Heart left ventricle (tissue), 13 donors: ENCODE measurements at regions not wholly inside any gene's neighbourhood (a gene's known extent, or its start where the extent isn't known, plus 50 kb on each side); places are given as distances from the start of the nearest gene placed in this dataset.
A peak's percentile ranks its signal among the peaks of the same experiment; 100 is the strongest.

Experiments
- CTCF ChIP-seq, 12 donors: fragments of 200-600 bp; sonication (generic) in 4 of 12; IDR thresholded peaks; one replicate each; pipeline versions ENCODE4 v1.5.0 to v1.8.0; 2018 to 2022; ENCODE audit warnings: antibody characterized with exemption in 12 of 12, mild to moderate bottlenecking in 5 of 12
- POLR2A ChIP-seq, 2 donors: fragments of 450-650 bp; IDR thresholded peaks; one replicate each; pipeline ENCODE4 v1.6.1; 2017; ENCODE audit warnings: antibody characterized with exemption in 2 of 2, mild to moderate bottlenecking in 2 of 2, moderate library complexity in 2 of 2
- donor health status: ischemic (EF 13 %, LVEDD 7.1; RV severe dilation, severe dysfunction).
- donor health status: DM: no; HTN: yes; CAD: no.
- donor health status: DM: no; HTN: no; CAD: no.
- donor health status: ischemic (EF 25% LVEDD 6.9; RV normal size, moderate dysfunction).
- donor health status: ischemic (EF 25% LVEDD 5.7; RV mildly dilated, moderate dysfunction).
- donor health status: ischemic (EF 35%, LVEDD 5.7; RV mildly dilated, moderate dysfunction).
- donor health status: nonischemic (EF 11% LVEDD 7.7; RV severe dilation, severe dysfunction).
- donor health status: DM: yes; HTN: yes; CAD: no.
- donor health status: PGD.
- donor health status: ischemic (EF 29% LVEDD 5.4; RV normal size, mild dysfunction).
- donor health status: nonischemic (EF 23%, LVEDD 6.1; RV moderate dilation, normal function).

- TF ChIP-seq CTCF (IDR thresholded peaks at IDR 0.05) (peak; percentile 80 to 90 (median 86)), POLR2A (IDR thresholded peaks at IDR 0.05) (no peak)
Measured at GRCh38 chr5:66307647-66308241, 163.6 kb downstream of the SREK1 start.
